Neural progenitor cell (in vitro differentiated cells): ENCODE measurements at regions not wholly inside any gene's neighbourhood (a gene's known extent, or its start where the extent isn't known, plus 50 kb on each side); places are given as distances from the start of the nearest gene placed in this dataset.

ENCODE experiments used
- DNase-seq: peaks from one replicate; pipeline ENCODE4 v3.0.0-alpha.2; 2016; ENCODE audit warnings: low spot score
- H2AFZ ChIP-seq: fragments of 200-600 bp; sonication (generic); replicated peaks from 2 replicates; pipeline ENCODE4 v1.6.1; 2016; ENCODE audit warnings: antibody characterized with exemption
- H3F3A ChIP-seq: fragments of 200-600 bp; sonication (generic); 2 replicates; pipeline ENCODE4 v1.6.1; 2016; ENCODE audit warnings: antibody characterized with exemption, low read depth
- H3K27ac ChIP-seq: fragments of 200-600 bp; sonication (generic); 2 replicates; pipeline ENCODE4 v1.5.1; 2016; ENCODE audit warnings: mild to moderate bottlenecking
- H3K27me3 ChIP-seq: fragments of 200-600 bp; sonication (generic); 2 replicates; pipeline ENCODE4 v1.6.1; 2016; ENCODE audit warnings: mild to moderate bottlenecking, moderate library complexity
- H3K36me3 ChIP-seq: fragments of 200-600 bp; sonication (generic); 2 replicates; pipeline ENCODE4 v1.5.1; 2016
- H3K4me1 ChIP-seq: fragments of 200-600 bp; sonication (generic); 2 replicates; pipeline ENCODE4 v1.6.1; 2016; ENCODE audit warnings: mixed run types
- H3K4me2 ChIP-seq: fragments of 200-600 bp; sonication (generic); 2 replicates; pipeline ENCODE4 v1.6.1; 2016
- H3K4me3 ChIP-seq: fragments of 200-600 bp; sonication (generic); 2 replicates; pipeline ENCODE4 v1.5.1; 2016
- H3K79me2 ChIP-seq: fragments of 200-600 bp; sonication (generic); 2 replicates; pipeline ENCODE4 v1.6.1; 2016; ENCODE audit warnings: low read depth
- H3K9ac ChIP-seq: fragments of 200-600 bp; sonication (generic); 2 replicates; pipeline ENCODE4 v1.6.1; 2016
- H3K9me3 ChIP-seq: fragments of 200-600 bp; sonication (generic); 2 replicates; pipeline ENCODE4 v1.5.1; 2016; ENCODE audit warnings: low read depth
- H4K20me1 ChIP-seq: fragments of 200-600 bp; sonication (generic); 2 replicates; pipeline ENCODE4 v1.6.1; 2016; ENCODE audit warnings: low read depth
- H3K27ac Mint-ChIP-seq: 3 replicates; pipeline ENCODE4 v1.8.0; 2021; ENCODE audit warnings: mixed read lengths
- H3K27me3 Mint-ChIP-seq: 2 replicates; pipeline ENCODE4 v1.8.0; 2022; ENCODE audit warnings: low read depth, mild to moderate bottlenecking, inconsistent platforms, moderate library complexity, mixed read lengths; ENCODE audit not compliant: insufficient read depth
- H3K36me3 Mint-ChIP-seq: 3 replicates; pipeline ENCODE4 v1.8.0; 2021; ENCODE audit warnings: mixed read lengths
- H3K4me1 Mint-ChIP-seq: 3 replicates; pipeline ENCODE4 v1.8.0; 2021; ENCODE audit warnings: mixed read lengths
- H3K4me3 Mint-ChIP-seq: 3 replicates; pipeline ENCODE4 v1.8.0; 2021; ENCODE audit warnings: mild to moderate bottlenecking, moderate library complexity, mixed read lengths
- H3K9me3 Mint-ChIP-seq: 3 replicates; pipeline ENCODE4 v1.8.0; 2020; ENCODE audit warnings: mixed read lengths
- EZH2 ChIP-seq: fragments of 200-600 bp; sonication (generic); IDR thresholded peaks from 2 replicates; pipeline ENCODE4 v1.6.1; 2017; ENCODE audit warnings: antibody characterized with exemption, mild to moderate bottlenecking, moderate library complexity
- EZH2phosphoT487 ChIP-seq: fragments of 200-600 bp; sonication (generic); IDR thresholded peaks from 2 replicates; pipeline ENCODE4 v1.6.1; 2017; ENCODE audit warnings: antibody characterized with exemption
- TF ChIP-seq, protein P1 (sequence below): fragments of 200-600 bp; sonication (generic); IDR thresholded peaks from 2 replicates; pipeline ENCODE4 v1.5.1; 2017; ENCODE audit warnings: antibody characterized with exemption, mild to moderate bottlenecking

DNA sequence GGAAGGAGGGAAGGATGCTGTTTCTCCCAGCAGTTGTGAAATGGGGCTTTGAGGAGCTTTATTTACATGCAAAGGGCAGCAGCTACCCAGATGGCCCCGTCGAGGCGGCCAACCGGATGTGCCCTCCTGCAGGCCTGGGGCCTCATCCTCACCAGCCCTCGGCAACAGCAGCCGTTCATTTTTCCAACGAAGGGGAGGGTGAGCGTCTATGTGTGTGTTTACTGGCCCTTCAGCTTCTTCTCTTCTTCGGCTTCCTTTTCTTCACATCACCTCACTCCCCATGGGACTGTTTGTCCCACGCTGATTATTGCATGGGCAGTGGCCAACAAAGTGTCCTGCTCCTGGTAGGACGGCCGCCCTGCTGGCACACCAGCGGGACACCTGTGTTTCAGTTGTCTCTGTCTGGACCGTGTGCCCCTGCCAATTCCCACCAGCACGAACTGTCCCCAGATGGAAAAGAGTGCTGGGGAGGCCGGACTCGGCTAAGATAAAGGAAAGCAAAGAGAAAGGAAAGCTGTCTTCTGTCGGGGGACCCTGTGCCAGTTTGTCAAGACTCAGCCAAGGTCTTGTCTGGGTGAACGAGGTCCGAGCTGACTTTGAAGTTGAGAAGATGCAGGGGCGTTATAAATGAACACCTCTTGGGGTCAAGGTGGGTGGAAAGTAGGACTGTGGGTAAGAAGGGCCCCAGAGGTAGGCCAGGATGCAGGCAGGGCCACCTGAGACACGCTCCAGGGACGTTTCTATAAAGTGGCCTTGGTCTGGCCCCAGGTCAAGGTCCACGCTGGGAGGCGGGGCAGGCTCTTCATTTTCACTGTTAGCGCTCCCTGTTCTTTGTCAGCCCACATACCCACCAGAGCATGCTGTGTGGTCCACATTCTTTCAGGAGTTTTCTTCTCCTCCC lies 57.0 kb downstream of the FAM50B start:
- H3K9me3 Mint-ChIP-seq = no peaks in the 10 kb centered on the region
- no peaks in the 10 kb centered on the region for H3K79me2 ChIP-seq

DNA sequence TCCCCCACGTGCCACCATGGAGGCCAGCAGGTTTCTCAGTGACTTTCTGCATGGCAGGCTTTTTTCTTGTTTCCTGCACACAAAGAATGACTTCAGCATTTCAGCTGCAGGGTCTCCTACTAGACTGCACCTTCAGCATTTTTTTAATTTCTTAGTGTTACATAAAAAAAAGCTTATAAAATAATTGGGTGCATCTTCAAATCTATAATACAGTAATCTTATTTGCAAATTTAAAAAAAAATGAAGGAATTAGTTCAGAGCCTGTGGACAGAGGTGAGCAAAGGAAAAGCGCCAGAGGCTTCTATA lies 57.6 kb downstream of the FAM50B start:
- Mint-ChIP-seq H3K9me3 (no peaks in the 10 kb centered on the region), H3K4me1 (peaks cover 54% of the 10 kb centered on the region), H3K4me3 (peak overlapping the region; percentile 66), H3K36me3 (no peaks in the 10 kb centered on the region), H3K27ac (peak overlapping the region; percentile 94), H3K27me3 (peaks cover 6% of the 10 kb centered on the region)
- H2AFZ ChIP-seq = no peak overlapping the region
- no peaks in the 10 kb centered on the region for H3K9me3 ChIP-seq
- no peak for DNase-seq
- H3K36me3 ChIP-seq = no peaks in the 10 kb centered on the region
- no peak overlapping the region for H3K27ac ChIP-seq
- no peaks in the 10 kb centered on the region for H3K27me3 ChIP-seq
- peaks cover 39% of the 10 kb centered on the region for H3K4me1 ChIP-seq
- H3F3A ChIP-seq = no peaks in the 10 kb centered on the region
- TF ChIP-seq EZH2 = no peak
- no peak for TF ChIP-seq EZH2phosphoT487
- TF ChIP-seq, protein P1, sequence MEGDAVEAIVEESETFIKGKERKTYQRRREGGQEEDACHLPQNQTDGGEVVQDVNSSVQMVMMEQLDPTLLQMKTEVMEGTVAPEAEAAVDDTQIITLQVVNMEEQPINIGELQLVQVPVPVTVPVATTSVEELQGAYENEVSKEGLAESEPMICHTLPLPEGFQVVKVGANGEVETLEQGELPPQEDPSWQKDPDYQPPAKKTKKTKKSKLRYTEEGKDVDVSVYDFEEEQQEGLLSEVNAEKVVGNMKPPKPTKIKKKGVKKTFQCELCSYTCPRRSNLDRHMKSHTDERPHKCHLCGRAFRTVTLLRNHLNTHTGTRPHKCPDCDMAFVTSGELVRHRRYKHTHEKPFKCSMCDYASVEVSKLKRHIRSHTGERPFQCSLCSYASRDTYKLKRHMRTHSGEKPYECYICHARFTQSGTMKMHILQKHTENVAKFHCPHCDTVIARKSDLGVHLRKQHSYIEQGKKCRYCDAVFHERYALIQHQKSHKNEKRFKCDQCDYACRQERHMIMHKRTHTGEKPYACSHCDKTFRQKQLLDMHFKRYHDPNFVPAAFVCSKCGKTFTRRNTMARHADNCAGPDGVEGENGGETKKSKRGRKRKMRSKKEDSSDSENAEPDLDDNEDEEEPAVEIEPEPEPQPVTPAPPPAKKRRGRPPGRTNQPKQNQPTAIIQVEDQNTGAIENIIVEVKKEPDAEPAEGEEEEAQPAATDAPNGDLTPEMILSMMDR = no peak
- H3K4me2 ChIP-seq = no peak overlapping the region
- H3K9ac ChIP-seq = no peak overlapping the region
- H3K4me3 ChIP-seq = no peak overlapping the region
- no peaks in the 10 kb centered on the region for H4K20me1 ChIP-seq
- no peaks in the 10 kb centered on the region for H3K79me2 ChIP-seq

More for the DNA sequence above, 57.0 kb downstream of the FAM50B start:
- no peaks in the 10 kb centered on the region for H3K27me3 ChIP-seq
- Mint-ChIP-seq H3K36me3 (no peaks in the 10 kb centered on the region), H3K4me3 (peak overlapping the region; percentile 66), H3K27me3 (peaks cover 6% of the 10 kb centered on the region), H3K27ac (peak overlapping the region; percentile 94), H3K4me1 (peaks cover 49% of the 10 kb centered on the region)
- H3F3A ChIP-seq = no peaks in the 10 kb centered on the region
- H3K36me3 ChIP-seq = no peaks in the 10 kb centered on the region
- TF ChIP-seq, protein P1 = no peak
- no peak for TF ChIP-seq EZH2
- TF ChIP-seq EZH2phosphoT487 = no peak
- H3K4me1 ChIP-seq = peaks cover 39% of the 10 kb centered on the region
- H3K4me3 ChIP-seq = no peak overlapping the region
- no peak overlapping the region for H3K4me2 ChIP-seq
- H2AFZ ChIP-seq = peak overlapping the region; percentile 23
- no peak overlapping the region for H3K27ac ChIP-seq
- no peaks in the 10 kb centered on the region for H4K20me1 ChIP-seq
- peak; percentile 57 for DNase-seq
- no peaks in the 10 kb centered on the region for H3K9me3 ChIP-seq
- no peak overlapping the region for H3K9ac ChIP-seq

DNA sequence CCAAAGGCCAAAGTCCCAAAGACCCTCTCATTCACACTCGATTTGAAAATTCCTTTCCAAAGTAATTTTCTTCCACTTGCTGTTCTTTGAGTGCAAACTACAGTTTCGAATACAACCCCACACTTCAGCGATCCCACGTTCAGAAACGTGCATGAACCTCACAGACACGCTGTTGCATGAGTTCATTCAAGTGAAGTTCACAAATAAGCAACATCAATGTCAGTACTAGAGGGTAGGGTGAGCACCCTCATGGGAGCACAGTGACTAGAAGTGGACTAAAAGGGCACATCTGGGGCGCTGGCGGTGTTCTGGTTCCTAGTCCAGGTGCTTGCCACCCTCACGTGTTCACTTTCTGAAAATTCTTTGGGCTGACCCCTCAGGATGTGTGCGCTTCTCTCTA lies 59.0 kb downstream of the FAM50B start:
- no peak overlapping the region for H3K27ac ChIP-seq
- H3K9me3 Mint-ChIP-seq = no peaks in the 10 kb centered on the region
- H3K4me1 Mint-ChIP-seq = peaks cover 59% of the 10 kb centered on the region
- no peak overlapping the region for H3K9ac ChIP-seq
- no peak overlapping the region for H2AFZ ChIP-seq
- no peaks in the 10 kb centered on the region for H3K79me2 ChIP-seq
- peaks cover 39% of the 10 kb centered on the region for H3K4me1 ChIP-seq
- H3K4me3 Mint-ChIP-seq = no peak overlapping the region
- H3K27me3 Mint-ChIP-seq = peaks cover 6% of the 10 kb centered on the region
- no peaks in the 10 kb centered on the region for H3K9me3 ChIP-seq
- no peak overlapping the region for H3K4me2 ChIP-seq
- TF ChIP-seq EZH2phosphoT487 (no peak), EZH2 (no peak)
- TF ChIP-seq, protein P1 = no peak
- DNase-seq = no peak
- H3K4me3 ChIP-seq = no peak overlapping the region
- H3K36me3 ChIP-seq = no peaks in the 10 kb centered on the region
- no peak overlapping the region for H3K27ac Mint-ChIP-seq
- no peaks in the 10 kb centered on the region for H3K36me3 Mint-ChIP-seq
- H4K20me1 ChIP-seq = no peaks in the 10 kb centered on the region
- no peaks in the 10 kb centered on the region for H3K27me3 ChIP-seq
- H3F3A ChIP-seq = no peaks in the 10 kb centered on the region
